GM18861 (cell line): ENCODE measurements at regions not wholly inside any gene's neighbourhood (a gene's known extent, or its start where the extent isn't known, plus 50 kb on each side); places are given as distances from the start of the nearest gene placed in this dataset.

Experiments used
- ATAC-seq: cut with Tn5 transposase; IDR thresholded peaks from one replicate; pipeline ENCODE4 v1.9.1; 2021; ENCODE audit not compliant: unreplicated experiment

DNA sequence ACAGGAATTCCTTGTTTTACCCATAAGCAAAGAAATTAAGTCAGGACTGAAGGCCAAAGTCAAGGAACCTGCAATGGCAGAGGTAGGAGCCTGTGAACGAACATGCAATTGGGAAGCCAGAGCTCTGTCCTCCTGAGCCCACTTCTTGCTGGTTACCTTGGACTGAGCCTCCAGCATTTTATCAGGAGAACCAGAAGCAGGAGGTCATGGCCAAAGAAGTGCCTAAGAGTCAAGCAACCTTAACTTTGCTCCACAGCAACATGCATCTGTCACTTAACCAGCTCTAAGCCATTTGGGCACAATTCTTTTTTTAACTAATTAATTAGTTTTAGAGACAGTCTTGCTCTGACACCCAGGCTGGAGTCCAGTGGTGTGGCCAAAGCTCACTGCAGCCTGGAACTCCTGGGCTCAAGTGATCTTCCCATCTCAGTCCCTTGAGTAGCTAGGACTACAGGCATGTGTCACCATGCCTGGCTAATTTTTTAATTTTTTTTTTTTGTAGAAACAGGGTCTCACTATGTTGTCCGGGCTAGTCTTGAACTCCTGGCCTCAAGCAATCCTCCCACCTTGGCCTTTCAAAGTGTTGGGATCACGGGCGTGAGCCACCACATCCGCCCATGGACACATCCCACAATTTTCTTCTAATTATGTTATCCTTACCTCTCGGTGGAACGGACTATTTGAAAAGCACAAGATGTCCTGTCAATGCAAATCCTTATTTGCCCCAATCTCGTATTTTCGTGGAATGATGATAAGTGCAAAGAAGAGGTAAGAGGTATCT is 334.2 kb downstream of the CD83 start:
- ATAC-seq = no peak

DNA sequence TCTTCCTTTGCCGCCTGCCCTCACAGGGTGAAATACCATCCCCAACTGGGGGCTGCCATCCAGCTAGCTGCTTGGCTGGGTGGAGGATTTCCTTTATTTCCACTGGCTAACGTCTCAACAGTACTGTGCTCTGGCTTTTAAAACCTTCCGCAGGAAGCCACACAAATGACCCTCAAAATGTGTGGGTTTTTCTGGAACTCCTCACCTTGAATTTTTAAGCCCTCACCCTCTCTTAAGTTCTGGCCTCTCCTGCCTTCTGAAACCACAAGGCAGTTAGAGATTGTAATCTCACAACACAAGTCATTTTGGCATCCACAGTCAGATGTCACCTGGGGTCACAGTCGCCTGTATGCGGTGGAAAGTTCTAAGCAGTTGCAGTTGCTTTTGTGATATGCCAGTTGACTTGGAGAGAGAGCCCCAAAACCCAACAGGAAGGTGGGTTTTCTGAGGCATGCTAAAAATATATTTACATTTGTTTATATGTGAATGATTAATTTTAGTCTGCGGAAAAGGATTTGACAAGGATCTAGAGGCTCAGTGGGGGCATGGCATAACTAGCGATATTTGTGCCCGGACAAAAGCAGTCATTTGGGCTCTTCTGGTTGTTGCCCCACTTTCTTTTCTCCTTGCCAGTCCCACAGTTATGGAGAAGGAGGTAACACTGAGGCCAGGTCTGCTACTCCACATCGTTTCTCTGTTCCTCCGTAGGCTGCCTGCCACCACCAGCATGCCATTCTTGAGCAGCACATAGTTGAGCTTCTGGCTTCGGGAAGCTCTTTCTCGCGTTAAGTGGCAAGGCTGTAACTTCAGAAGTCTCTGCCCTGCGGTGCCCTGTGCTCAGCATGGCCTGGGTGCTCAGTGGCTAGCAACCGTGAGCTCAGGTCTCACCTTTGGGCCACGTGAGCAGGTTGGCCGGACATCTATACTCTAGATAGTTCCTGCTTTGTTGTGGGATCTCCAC is 335.3 kb downstream of the CD83 start:
- peak; percentile 68 for ATAC-seq

DNA sequence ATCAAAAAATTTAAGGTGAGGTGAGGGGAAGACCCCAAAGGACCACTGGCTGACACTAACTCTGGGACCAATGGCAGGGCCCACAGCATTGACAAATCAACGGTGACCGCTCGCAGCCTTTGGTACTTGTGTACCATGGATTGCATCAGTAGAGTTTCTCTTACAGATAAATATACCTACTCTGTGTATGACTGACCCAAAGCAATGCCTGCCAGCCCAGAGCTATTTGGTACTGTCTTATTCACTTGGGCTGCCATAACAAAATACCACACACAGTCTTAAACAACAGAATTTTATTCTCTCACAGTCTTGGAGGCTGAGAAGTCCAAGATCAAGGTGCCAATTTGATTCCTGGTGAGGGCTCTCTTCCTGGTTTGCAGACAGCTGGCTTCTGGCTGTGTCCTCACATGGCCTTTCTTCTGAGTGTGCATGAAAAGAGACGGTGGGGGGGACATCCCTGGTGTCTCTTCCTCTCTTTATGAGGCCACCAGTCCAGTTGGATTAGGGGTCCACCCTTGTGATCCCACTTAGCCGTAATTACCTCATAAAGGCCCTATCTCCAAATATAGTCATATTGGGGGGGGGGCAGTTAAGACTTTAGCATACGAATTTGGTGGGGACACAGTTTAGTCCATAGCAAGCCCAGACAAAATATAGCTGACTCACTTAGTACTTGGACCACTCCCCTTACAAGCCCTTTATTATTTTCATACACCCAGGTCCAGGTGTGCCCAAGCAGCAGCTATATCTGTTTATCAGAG is 336.3 kb downstream of the CD83 start:
- ATAC-seq = no peak

- no peak for ATAC-seq
These were observed 336.9 kb downstream of the CD83 start for GRCh38 chr6:14454473-14454775.

DNA sequence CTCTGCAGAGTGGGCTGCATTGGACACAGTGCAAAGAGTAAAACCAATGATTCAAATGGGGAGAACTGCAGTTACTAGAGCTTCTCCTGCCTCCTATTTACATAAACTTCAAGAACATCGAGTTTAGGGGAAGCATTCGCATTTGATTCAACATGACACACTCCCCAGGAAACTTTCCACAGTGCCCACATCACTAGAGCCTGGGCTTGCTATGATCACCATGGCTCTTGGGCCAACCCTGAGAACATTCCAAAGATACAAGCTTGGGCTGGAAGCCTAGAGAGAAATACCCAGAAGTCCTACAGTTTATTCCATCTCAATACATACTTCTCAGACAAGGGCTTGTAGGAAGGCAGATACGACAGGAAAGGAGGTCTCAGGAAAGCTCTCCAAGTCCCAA is 337.9 kb downstream of the CD83 start:
- ATAC-seq = no peak

GRCh38 chr6:14455876-14456648 is 338.5 kb downstream of the CD83 start:
- no peak for ATAC-seq

GRCh38 chr6:14456941-14457340 is 339.4 kb downstream of the CD83 start:
- ATAC-seq = no peak

GRCh38 chr6:14458669-14459266 is 341.2 kb downstream of the CD83 start:
- ATAC-seq = no peak

DNA sequence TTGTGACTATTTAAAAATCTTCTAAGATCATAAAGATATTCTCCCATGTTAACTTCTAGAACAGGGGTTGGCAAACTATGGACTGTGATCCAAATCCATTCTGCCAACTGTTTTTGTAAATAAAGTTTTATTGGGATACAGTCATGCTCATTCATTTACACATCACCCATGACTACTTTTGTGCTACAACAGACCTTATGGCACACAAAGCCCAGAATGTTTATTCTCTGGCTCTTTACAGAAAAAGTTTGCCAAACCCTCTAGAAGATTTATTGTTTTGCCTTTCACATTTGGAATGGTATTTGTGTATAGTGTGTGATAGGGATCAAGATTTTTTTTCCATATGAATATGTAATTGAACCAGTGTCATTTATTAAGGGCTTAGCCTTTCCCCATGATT is 341.7 kb downstream of the CD83 start:
- no peak for ATAC-seq

- ATAC-seq = no peak
These were observed 343.0 kb downstream of the CD83 start for GRCh38 chr6:14460556-14460955.

GRCh38 chr6:14462135-14462534 is 344.6 kb downstream of the CD83 start:
- no peak for ATAC-seq

DNA sequence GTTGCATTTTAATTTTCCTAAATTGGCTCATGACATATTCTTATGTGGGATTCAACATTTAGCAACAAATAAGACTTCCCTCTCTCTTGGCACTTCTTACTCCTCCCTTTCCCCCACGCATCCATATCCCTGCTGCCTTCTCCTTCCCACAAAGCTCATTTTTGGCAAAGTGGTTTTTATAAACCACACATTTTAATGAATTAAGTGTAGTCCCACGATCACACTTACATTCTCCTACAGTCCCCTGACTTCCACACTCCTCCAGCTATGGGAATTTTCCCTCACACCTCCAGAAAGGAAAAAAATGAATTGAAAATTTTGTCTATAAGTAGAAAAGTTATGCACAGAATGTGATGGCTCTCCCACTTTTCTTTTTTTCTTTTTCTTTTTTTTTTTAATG is 345.0 kb downstream of the CD83 start:
- ATAC-seq = no peak

- no peak for ATAC-seq
These were observed 345.5 kb downstream of the CD83 start for GRCh38 chr6:14463110-14463509.

GRCh38 chr6:14464055-14464454 is 346.5 kb downstream of the CD83 start:
- ATAC-seq = no peak

GRCh38 chr6:14464716-14465115 is 347.1 kb downstream of the CD83 start:
- no peak for ATAC-seq

DNA sequence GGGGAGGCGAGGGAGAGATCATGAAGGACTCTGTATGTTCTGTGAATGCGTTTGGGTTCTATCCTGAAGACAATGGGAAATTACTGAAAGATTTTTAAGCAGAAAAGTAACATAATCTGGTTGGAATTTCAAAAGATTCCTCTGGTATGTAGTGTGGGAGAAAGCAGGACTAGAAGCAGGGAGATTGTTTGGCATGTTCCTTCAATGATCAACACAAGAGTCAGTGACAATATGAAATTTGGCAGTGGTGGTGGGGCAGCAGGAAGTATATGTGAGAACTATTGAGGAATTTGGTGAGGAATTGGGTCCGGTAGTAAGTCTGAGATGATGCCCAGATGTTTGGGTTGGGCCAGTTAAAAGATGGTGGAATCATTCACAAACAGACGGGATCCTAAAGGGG is 348.7 kb downstream of the CD83 start:
- no peak for ATAC-seq

DNA sequence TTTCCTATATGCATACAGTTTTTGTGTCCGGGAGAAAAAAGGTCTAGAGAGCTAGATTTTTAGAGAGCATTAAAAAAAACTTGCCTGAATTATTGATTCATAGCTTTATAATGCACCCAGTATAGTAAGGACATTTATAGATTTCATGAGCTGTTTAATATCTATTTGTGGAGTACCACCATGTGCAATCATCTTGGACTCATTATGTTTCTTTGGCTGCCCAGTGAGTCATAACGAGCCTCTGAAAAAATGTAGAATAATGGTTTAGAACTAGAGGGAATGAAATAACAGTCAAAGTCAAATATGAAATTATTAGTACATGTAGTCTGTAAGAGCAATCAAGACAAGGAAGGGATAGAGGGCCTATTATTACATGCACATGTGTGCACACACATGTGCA is 350.0 kb downstream of the CD83 start:
- no peak for ATAC-seq

GRCh38 chr6:14468647-14469321 is 351.2 kb downstream of the CD83 start:
- no peak for ATAC-seq

GRCh38 chr6:14470101-14470500 is 352.5 kb downstream of the CD83 start:
- no peak for ATAC-seq

DNA sequence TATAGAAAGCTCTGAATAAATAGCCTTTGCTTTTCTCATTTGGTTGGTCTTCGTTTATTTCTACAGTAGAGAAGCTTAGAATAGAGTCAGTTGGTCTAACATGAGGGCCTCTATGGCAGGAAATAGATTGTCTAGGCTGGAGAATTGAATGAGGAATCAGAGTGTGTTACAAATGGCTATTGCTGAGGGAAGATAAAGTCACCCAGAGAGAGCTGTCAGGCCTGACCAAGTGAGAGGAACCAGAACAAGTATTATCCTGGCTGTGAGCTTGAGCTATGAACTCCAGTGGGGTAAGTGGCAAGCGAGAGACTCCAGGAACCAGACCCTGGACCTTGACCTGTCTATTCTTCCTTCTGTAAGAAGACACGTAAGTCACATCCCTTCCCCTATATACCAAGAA is 353.1 kb downstream of the CD83 start:
- no peak for ATAC-seq
